HG02885 (cell line): ENCODE measurements at regions not wholly inside any gene's neighbourhood (a gene's known extent, or its start where the extent isn't known, plus 50 kb on each side); places are given as distances from the start of the nearest gene placed in this dataset.

Experiments used
- ATAC-seq: cut with Tn5 transposase; IDR thresholded peaks from one replicate; pipeline ENCODE4 v1.9.1; 2021; ENCODE audit warnings: mild to moderate bottlenecking; ENCODE audit not compliant: unreplicated experiment, poor library complexity

- ATAC-seq, result no peak
These were observed 74.9 kb downstream of the SLC25A47 start for GRCh38 chr14:100398044-100398443.

- no peak for ATAC-seq
These were observed 76.1 kb downstream of the SLC25A47 start for GRCh38 chr14:100399052-100399849.

GRCh38 chr14:100400115-100400514 is 77.0 kb downstream of the SLC25A47 start:
- ATAC-seq, result no peak

- ATAC-seq, result no peak
These were observed 78.0 kb downstream of the SLC25A47 start for GRCh38 chr14:100401031-100401692.

- no peak for ATAC-seq
These were observed 78.7 kb downstream of the SLC25A47 start for GRCh38 chr14:100401792-100402191.

GRCh38 chr14:100402631-100403030 is 79.5 kb downstream of the SLC25A47 start:
- ATAC-seq, result no peak

- ATAC-seq, result no peak
These were observed 80.0 kb downstream of the SLC25A47 start for GRCh38 chr14:100403105-100403504.

- no peak for ATAC-seq
These were observed 80.7 kb downstream of the SLC25A47 start for GRCh38 chr14:100403802-100404365.

- no peak for ATAC-seq
These were observed 81.3 kb downstream of the SLC25A47 start for GRCh38 chr14:100404419-100404818.

- no peak for ATAC-seq
These were observed 82.8 kb downstream of the SLC25A47 start for GRCh38 chr14:100405760-100406455.

GRCh38 chr14:100406505-100407131 is 83.5 kb downstream of the SLC25A47 start:
- no peak for ATAC-seq

GRCh38 chr14:100407376-100408102 is 84.4 kb downstream of the SLC25A47 start:
- ATAC-seq, result no peak

- ATAC-seq, result no peak
These were observed 85.3 kb downstream of the SLC25A47 start for GRCh38 chr14:100408350-100409002.

GRCh38 chr14:100409003-100409360 is 85.8 kb downstream of the SLC25A47 start:
- no peak for ATAC-seq

GRCh38 chr14:100409651-100410050 is 86.5 kb downstream of the SLC25A47 start:
- ATAC-seq, result no peak

- ATAC-seq, result no peak
These were observed 87.0 kb downstream of the SLC25A47 start for GRCh38 chr14:100410056-100410565.

- ATAC-seq, result no peak
These were observed 90.6 kb downstream of the SLC25A47 start for GRCh38 chr14:100413699-100414098.

- no peak for ATAC-seq
These were observed 92.1 kb downstream of the SLC25A47 start for GRCh38 chr14:100415226-100415625.

GRCh38 chr14:100416081-100416680 is 93.0 kb downstream of the SLC25A47 start:
- no peak for ATAC-seq
